Large intestine (tissue), 3 donors: ENCODE measurements at regions not wholly inside any gene's neighbourhood (a gene's known extent, or its start where the extent isn't known, plus 50 kb on each side); places are given as distances from the start of the nearest gene placed in this dataset.

Experiments
- DNase-seq, 2 donors: peaks; one replicate each; pipeline versions ENCODE4 v3.0.0 to v3.0.0-alpha.2; 2013
- H3K27ac ChIP-seq: one replicate; pipeline ENCODE4 v1.5.1; 2013; ENCODE audit warnings: low read length
- H3K27me3 ChIP-seq: 2 replicates; pipeline ENCODE4 v1.6.1; 2013; ENCODE audit warnings: low read length; ENCODE audit not compliant: control insufficient read depth, insufficient read depth
- H3K36me3 ChIP-seq: 2 replicates; pipeline ENCODE4 v1.6.1; 2013; ENCODE audit warnings: low read length; ENCODE audit not compliant: control insufficient read depth, insufficient read depth
- H3K4me1 ChIP-seq: one replicate; pipeline ENCODE4 v1.6.1; 2013; ENCODE audit warnings: low read length; ENCODE audit not compliant: control insufficient read depth, insufficient read depth
- H3K4me3 ChIP-seq: one replicate; pipeline ENCODE4 v1.5.1; 2013; ENCODE audit warnings: low read length
- H3K9me3 ChIP-seq: one replicate; pipeline ENCODE4 v1.6.1; 2013; ENCODE audit warnings: mild to moderate bottlenecking, low read depth, low read length, moderate library complexity; ENCODE audit not compliant: control insufficient read depth
- WGBS: methylation state at CpG from one replicate; pipeline ENCODE4 v1.1.5; 2013; ENCODE audit warnings: low lambda C conversion rate; ENCODE audit not compliant: insufficient coverage; 5-methylcytosine and 5-hydroxymethylcytosine counted together

DNA sequence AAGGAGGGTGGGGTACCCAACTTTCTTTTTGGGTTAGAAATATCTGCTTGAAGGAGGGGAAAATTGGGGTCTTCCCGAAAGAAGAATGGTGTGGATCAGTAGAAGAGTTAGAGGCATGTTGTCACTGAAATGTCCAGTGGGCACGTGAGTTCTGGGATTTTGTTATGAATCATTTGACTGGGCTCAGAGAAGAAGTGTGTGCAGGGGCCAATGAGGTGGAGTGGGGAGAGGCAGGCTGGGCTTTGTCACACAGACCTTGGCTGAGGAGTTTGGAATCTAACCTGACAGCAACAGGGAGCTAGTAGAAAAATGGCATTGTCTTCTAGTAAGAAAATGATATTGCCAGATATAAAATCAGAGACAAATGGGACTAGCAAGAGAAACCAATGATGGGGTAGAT lies 436.8 kb downstream of the MFSD1 start:
- Histone ChIP-seq H3K4me3 (no peak overlapping the region), H3K27ac (no peak overlapping the region), H3K4me1 (no peaks in the 10 kb centered on the region), H3K27me3 (no peaks in the 10 kb centered on the region), H3K9me3 (no peaks in the 10 kb centered on the region), H3K36me3 (no peaks in the 10 kb centered on the region)
- DNase-seq: no peak
- no CpG with 5 or more reads among the region's 2 CpGs for WGBS

DNA sequence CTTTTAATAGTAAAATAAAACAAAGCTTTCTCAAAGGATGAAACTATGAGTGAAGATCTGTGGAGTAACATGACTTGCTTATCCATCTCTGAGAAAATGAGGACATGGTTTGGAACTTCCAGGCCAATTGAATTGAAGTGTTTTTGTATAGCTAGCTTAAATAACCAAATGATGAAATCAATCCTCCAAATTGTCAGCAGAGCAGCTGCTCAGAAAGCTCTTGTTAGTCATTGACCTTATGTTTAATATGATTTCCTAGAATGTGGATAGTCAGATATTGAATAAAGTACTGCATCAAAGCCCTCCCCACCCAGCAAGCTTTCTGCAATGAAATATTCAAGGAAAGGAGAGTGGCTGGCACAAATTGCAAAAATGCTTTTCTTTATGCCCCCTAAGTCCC lies 437.2 kb downstream of the MFSD1 start:
- no peak overlapping the region for H3K4me3 ChIP-seq
- H3K9me3 ChIP-seq: no peaks in the 10 kb centered on the region
- H3K4me1 ChIP-seq: no peaks in the 10 kb centered on the region
- H3K36me3 ChIP-seq: no peaks in the 10 kb centered on the region
- DNase-seq: no peak
- H3K27me3 ChIP-seq: no peaks in the 10 kb centered on the region
- no peak overlapping the region for H3K27ac ChIP-seq

DNA sequence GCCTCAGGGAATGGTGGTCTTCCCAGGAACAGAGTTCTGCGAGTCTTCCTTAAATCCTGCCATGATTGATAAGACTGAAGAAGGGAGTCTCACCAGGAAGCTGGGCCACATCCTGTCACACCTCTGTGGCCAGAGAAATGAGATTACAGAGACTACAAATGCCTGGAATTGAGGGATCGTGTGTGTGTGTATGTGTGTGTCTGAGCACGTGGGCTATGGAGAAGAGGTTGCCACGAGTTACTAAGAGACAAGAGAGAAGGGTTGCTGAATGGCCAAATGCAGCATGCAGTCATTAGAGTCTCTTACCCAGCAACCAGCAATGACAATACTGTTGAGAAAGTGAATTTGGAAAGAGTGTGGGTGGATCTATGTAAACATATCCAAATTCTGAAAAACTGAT lies 443.1 kb downstream of the MFSD1 start:
- DNase-seq: no peak
- 80% methylated on average over 1 of the region's 4 CpGs for WGBS
- no peaks in the 10 kb centered on the region for H3K36me3 ChIP-seq

DNA sequence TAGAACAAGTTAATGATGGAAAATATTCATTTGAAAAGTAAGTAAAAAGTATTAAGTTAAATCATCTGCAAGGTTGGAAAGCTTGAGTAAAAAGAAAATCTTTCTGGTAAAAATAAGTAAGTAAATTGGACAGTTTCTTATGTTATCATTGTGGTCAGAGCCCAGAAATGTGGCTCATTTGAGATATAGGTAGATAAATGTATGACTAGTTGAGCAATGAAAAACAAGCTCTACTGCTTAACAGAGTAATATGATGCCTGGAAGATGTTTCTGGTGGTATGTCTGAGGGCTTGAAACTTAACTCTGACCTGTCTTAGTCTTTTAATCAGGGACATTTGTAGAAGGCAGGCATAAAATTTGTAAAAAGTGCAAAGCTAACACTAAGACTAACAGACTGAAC lies 444.0 kb downstream of the MFSD1 start:
- Histone ChIP-seq H3K9me3 (no peaks in the 10 kb centered on the region), H3K4me3 (no peak overlapping the region), H3K36me3 (no peaks in the 10 kb centered on the region), H3K27me3 (no peaks in the 10 kb centered on the region), H3K27ac (no peak overlapping the region), H3K4me1 (no peaks in the 10 kb centered on the region)
- no peak for DNase-seq

More for the DNA sequence above, 443.1 kb downstream of the MFSD1 start:
- Histone ChIP-seq H3K27ac (no peak overlapping the region), H3K27me3 (no peaks in the 10 kb centered on the region), H3K4me3 (no peak overlapping the region), H3K4me1 (no peaks in the 10 kb centered on the region), H3K9me3 (no peaks in the 10 kb centered on the region)

DNA sequence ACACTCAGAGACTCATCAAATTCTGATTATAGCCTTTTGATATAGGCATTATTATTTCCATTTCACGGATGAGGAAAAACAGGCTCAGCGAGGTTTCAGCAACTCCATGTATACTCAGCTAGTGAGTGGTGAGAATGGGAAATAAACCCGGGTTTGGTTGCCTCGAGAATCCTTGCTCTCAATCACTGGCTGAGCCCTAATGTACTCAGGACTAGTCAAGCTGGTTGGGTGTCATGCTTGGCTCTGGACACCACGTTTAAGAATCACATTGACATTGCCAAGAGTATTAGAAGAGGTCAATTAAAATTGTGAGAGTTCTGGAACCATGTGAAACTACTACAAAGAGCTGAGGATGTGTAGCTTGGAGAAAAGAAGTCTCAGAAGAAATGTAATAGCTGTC lies 444.5 kb downstream of the MFSD1 start:
- Histone ChIP-seq H3K4me3 (no peak overlapping the region), H3K4me1 (no peaks in the 10 kb centered on the region), H3K27me3 (no peaks in the 10 kb centered on the region), H3K9me3 (no peaks in the 10 kb centered on the region), H3K36me3 (no peaks in the 10 kb centered on the region), H3K27ac (no peak overlapping the region)
- no CpG with 5 or more reads among the region's 5 CpGs for WGBS
- no peak for DNase-seq

DNA sequence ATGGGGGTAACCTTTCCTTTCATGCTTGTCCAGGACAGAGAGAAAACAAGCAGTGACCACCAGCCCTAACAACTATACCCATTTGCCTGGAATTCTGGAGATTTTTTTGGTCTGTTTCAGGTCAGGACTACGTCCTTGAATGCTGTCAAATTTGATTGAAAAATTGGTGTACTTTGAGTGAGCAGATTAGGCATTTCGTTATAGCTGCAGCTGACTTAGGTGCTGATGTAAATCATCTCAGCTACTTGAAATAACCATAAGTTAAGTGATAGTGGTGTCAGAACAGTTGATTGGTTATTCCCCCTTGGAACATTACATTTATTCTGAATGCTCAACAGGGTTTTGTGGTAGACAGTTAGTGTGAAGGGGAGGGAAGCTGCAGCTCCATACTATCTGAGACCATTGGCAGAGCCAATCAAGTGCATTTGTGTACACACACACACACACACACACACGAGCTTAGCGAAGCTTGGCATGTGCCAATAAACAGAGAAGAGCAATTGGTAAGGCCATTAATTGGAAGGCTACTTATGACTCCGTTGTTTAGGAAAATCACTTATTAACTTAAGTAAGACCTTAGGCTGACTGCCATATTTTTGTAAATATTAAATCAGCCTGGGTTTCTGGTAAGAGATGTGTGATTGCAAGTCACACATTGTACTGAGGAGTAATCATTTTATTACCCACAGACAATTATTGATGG lies 447.8 kb downstream of the MFSD1 start:
- no CpG with 5 or more reads among the region's 5 CpGs for WGBS
- Histone ChIP-seq H3K4me1 (no peaks in the 10 kb centered on the region), H3K27ac (no peak overlapping the region), H3K9me3 (peaks cover 10% of the 10 kb centered on the region), H3K36me3 (no peaks in the 10 kb centered on the region), H3K4me3 (no peak overlapping the region), H3K27me3 (no peaks in the 10 kb centered on the region)
- no peak for DNase-seq

DNA sequence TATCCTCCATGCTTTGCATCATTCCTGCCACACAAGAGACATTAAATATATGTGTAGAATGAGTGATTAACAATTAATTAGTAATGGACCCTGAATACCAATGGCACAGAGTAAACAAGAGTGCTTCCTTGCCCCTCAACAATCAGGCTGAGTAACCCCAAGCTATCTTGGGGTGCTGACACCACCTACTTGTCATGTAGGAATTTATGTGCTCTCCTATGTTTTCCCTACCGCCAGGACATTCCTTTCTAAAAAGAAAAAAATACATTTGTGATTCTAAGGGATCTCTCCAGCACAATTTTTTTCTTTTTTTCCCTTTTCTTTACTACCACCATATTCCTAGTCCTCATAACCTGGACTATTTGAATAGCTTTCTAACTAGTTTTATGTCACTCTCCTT lies 449.1 kb downstream of the MFSD1 start:
- Histone ChIP-seq H3K4me1 (no peaks in the 10 kb centered on the region), H3K27me3 (no peaks in the 10 kb centered on the region), H3K27ac (no peak overlapping the region), H3K9me3 (peaks cover 10% of the 10 kb centered on the region), H3K4me3 (no peak overlapping the region), H3K36me3 (no peaks in the 10 kb centered on the region)
- WGBS: no CpG with 5 or more reads among the region's 1 CpG
- DNase-seq: no peak

DNA sequence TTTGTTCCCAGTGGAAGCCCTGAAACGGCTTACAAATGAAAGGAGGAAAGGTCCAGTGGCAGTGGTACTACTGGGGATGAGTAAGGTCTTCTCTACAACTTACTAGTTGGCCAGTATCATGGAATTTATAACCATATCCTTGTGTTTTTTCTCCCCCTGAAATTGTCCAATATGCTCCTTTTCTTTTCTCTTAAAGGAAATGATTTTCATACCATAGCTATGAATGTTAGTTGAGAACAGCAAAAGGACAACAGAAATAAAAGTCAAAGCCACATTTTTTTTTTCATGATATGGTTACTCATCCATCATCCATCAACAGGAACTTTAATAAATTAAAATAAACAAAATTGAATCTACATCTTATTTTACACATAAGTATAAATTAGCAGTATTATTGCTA lies 450.4 kb downstream of the MFSD1 start:
- H3K27me3 ChIP-seq: no peaks in the 10 kb centered on the region
- no peak overlapping the region for H3K27ac ChIP-seq
- H3K36me3 ChIP-seq: no peaks in the 10 kb centered on the region
- no peak overlapping the region for H3K4me3 ChIP-seq
- no CpG with 5 or more reads among the region's 1 CpG for WGBS
- no peaks in the 10 kb centered on the region for H3K4me1 ChIP-seq
- no peak for DNase-seq
- peaks cover 10% of the 10 kb centered on the region for H3K9me3 ChIP-seq

DNA sequence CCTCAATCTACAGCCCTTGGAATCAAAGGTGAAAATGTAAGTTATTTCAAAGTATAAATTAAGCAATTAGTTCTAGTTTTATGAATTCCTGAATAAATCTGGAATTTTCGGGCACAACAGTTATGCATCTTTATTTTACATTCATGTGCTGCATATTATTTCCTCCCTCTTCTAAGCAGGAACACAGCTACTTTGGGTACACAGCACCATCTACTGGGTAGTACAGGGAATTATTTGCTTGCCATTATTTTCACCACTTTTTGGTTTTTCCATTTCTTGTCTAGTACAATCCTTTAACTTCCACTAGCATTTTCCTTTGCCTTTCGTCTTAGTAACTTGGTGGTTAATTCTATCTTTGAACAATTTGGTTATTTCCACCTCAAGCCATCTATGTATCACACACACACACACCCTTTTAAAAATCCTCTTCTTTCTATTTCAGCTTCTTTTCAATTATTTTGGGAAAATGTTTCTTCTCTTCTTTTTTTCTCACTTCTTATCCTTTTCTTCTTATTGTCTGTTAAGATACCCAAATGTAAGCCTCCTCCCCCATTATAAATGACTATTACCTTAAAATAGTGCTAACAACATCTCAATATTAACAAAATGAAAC lies 451.0 kb downstream of the MFSD1 start:
- Histone ChIP-seq H3K9me3 (peaks cover 10% of the 10 kb centered on the region), H3K36me3 (no peaks in the 10 kb centered on the region), H3K4me1 (no peaks in the 10 kb centered on the region), H3K27me3 (no peaks in the 10 kb centered on the region), H3K27ac (no peak overlapping the region), H3K4me3 (no peak overlapping the region)
- WGBS: 11% methylated on average over 2 of the region's 2 CpGs
- DNase-seq: no peak

DNA sequence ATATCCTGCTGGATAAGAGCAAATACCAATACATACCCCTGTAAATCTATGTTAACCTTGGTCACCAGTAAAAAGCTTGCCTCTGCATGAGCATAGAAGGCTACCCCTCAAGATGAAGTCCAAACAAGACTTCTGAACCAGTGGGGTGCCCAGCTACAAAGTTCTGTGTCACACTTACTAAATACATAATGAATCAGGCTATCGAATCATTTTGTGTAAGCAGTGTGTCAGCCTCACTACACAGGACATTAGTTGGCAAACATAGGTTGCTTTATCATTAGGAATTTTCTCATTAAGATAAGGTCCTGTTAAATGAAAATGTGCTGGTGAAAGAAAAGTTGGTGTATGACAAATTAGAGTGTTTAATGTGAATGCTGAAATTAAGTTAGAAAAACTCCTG lies 452.0 kb downstream of the MFSD1 start:
- no peaks in the 10 kb centered on the region for H3K36me3 ChIP-seq
- DNase-seq: no peak
- H3K27ac ChIP-seq: no peak overlapping the region
- H3K9me3 ChIP-seq: peaks cover 10% of the 10 kb centered on the region
- no peaks in the 10 kb centered on the region for H3K4me1 ChIP-seq
- no peaks in the 10 kb centered on the region for H3K27me3 ChIP-seq
- no peak overlapping the region for H3K4me3 ChIP-seq
- no CpG with 5 or more reads among the region's 1 CpG for WGBS

DNA sequence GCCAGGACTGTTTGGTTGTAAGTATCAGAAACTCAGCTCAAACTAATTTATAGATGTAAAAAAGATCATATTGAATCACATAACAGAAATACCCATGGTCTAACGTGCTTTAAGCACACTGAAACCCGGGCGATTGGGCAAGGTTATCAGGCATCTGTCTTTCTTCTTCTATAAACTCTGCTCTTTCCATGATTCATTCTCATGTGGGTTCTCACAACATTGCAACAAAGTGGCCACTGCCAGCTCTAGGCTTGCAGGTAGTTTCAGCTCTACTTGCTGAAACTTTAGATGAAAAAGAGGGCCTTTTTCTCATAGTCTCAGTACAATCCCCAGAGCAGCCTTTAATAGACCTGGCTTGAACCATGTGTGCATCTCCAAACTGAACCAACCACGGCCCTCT lies 456.1 kb downstream of the MFSD1 start:
- no peaks in the 10 kb centered on the region for H3K36me3 ChIP-seq
- H3K9me3 ChIP-seq: peaks cover 5% of the 10 kb centered on the region
- DNase-seq: no peak
- H3K27ac ChIP-seq: no peak overlapping the region
- no peaks in the 10 kb centered on the region for H3K4me1 ChIP-seq
- H3K27me3 ChIP-seq: peaks cover 2% of the 10 kb centered on the region
- no peak overlapping the region for H3K4me3 ChIP-seq
- WGBS: no CpG with 5 or more reads among the region's 4 CpGs
